Esophagus squamous epithelium (tissue), 5 donors: ENCODE measurements at regions not wholly inside any gene's neighbourhood (a gene's known extent, or its start where the extent isn't known, plus 50 kb on each side); places are given as distances from the start of the nearest gene placed in this dataset.

Experiments used
- DNase-seq: peaks from one replicate; lab custom pipeline; 2025; lab: John Stamatoyannopoulos, UW
- H3K27ac ChIP-seq, 4 donors: fragments of 200-600 bp; sonication (generic); one replicate each; pipeline ENCODE4 v1.5.1; 2016 to 2019; ENCODE audit warnings: mild to moderate bottlenecking in 1 of 4
- H3K27me3 ChIP-seq, 4 donors: fragments of 200-600 bp; sonication (generic); 1 replicate in 3 of 4; 2 replicates in 1 of 4; pipeline versions ENCODE4 v1.5.1 to v1.6.0; 2017 to 2021; ENCODE audit warnings: antibody characterized with exemption in 1 of 4
- H3K36me3 ChIP-seq, 3 donors: fragments of 200-600 bp; sonication (generic); one replicate each; pipeline ENCODE4 v1.5.1; 2016 to 2019
- H3K4me1 ChIP-seq, 3 donors: fragments of 200-600 bp; sonication (generic); one replicate each; pipeline ENCODE4 v1.5.1; 2017 to 2019
- H3K4me3 ChIP-seq, 4 donors: fragments of 200-600 bp; sonication (generic); 1 replicate in 3 of 4; 2 replicates in 1 of 4; pipeline ENCODE4 v1.5.1; 2016 to 2019; ENCODE audit warnings: mild to moderate bottlenecking in 2 of 4, moderate library complexity in 1 of 4
- H3K9me3 ChIP-seq, 3 donors: fragments of 200-600 bp; sonication (generic); one replicate each; pipeline ENCODE4 v1.5.1; 2016 to 2019
- POLR2A ChIP-seq, 4 donors: fragments of 450-650 bp; IDR thresholded peaks; one replicate each; pipeline ENCODE4 v1.6.1; 2017; ENCODE audit warnings: antibody characterized with exemption in 4 of 4, mild to moderate bottlenecking in 4 of 4, moderate library complexity in 3 of 4
- WGBS, 2 donors: methylation state at CpG; one replicate each; pipeline ENCODE4 v1.1.5; 2018; 5-methylcytosine and 5-hydroxymethylcytosine counted together
- intact Hi-C: fragments of 100-400 bp; cut with DNase I; formaldehyde crosslinking; loops from one replicate; pipeline ENCODE4 v1.15.0; 2022
- TF ChIP-seq, protein P1 (sequence below), 6 experiments: fragments of 450-650 bp in 4 of 6; fragments of 200-600 bp in 2 of 6; sonication (generic) in 2 of 6; IDR thresholded peaks; one replicate each; pipeline ENCODE4 v1.5.1; 2016 to 2019; ENCODE audit warnings: antibody characterized with exemption in 6 of 6, mild to moderate bottlenecking in 4 of 6, moderate library complexity in 4 of 6
- donor health status: DM: yes; HTN: yes; CAD: no.

DNA sequence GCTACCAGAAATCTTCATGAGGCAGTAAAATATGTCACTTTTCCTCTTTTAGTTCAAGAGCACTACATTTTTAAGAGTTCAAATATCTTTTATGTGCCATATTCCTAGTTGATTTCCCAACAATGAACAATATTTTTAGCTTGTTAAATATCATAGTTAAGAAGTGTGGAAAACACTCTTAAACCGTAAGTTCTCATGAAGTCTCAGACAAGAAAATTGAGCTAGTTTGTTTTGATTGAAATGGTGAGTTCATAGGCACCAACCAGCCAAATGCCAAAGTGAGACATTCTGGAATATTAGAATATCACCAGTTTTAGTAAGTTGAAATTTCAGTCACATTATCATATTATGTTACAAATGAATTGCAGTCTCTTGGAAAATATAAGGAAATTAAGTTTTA, 277.2 kb upstream of the HSF2 start:
- WGBS, 2 donors: 56 to 57% methylated on average over 1 of the region's 1 CpG
- Histone ChIP-seq H3K9me3 (no peaks in the 10 kb centered on the region), H3K27me3 (no peaks in the 10 kb centered on the region), H3K36me3 (no peaks in the 10 kb centered on the region), H3K4me1 (peaks cover 0 to 18% (median 0%) of the 10 kb centered on the region in 3 donors), H3K27ac (no peak overlapping the region), H3K4me3 (no peak overlapping the region)
- DNase-seq: no peak
- intact Hi-C loops: no loop called here
- TF ChIP-seq POLR2A (IDR thresholded peaks at IDR 0.05): no peak
- TF ChIP-seq, protein P1, sequence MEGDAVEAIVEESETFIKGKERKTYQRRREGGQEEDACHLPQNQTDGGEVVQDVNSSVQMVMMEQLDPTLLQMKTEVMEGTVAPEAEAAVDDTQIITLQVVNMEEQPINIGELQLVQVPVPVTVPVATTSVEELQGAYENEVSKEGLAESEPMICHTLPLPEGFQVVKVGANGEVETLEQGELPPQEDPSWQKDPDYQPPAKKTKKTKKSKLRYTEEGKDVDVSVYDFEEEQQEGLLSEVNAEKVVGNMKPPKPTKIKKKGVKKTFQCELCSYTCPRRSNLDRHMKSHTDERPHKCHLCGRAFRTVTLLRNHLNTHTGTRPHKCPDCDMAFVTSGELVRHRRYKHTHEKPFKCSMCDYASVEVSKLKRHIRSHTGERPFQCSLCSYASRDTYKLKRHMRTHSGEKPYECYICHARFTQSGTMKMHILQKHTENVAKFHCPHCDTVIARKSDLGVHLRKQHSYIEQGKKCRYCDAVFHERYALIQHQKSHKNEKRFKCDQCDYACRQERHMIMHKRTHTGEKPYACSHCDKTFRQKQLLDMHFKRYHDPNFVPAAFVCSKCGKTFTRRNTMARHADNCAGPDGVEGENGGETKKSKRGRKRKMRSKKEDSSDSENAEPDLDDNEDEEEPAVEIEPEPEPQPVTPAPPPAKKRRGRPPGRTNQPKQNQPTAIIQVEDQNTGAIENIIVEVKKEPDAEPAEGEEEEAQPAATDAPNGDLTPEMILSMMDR (IDR thresholded peaks at IDR 0.05): no peak

DNA sequence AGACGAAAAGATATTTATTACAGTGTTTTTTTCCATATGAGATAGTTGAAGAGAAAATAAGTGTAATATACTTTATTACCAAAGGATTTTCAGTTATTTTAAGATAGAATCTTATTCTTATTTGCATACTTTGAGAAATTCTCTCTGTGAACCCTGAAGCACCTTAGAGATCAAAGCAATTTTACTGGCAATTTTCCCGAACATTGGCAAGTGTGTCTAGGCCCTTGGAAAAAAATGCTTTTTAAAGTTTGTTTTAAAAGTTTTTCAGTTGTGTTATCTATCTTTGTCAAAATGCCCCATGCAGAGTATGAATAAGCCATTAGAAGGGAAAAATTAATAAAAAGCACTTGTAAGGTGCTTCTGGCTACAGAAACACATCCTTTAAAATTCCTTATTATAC, 276.8 kb upstream of the HSF2 start:
- no peaks in the 10 kb centered on the region for H3K9me3 ChIP-seq
- TF ChIP-seq POLR2A (IDR thresholded peaks at IDR 0.05): no peak
- TF ChIP-seq, protein P1 (IDR thresholded peaks at IDR 0.05): no peak
- no peak overlapping the region for H3K27ac ChIP-seq
- WGBS, 2 donors: 26 to 38% methylated on average over 2 of the region's 2 CpGs
- DNase-seq: no peak
- H3K36me3 ChIP-seq: no peaks in the 10 kb centered on the region
- no peak overlapping the region for H3K4me3 ChIP-seq
- peaks cover 0 to 13% (median 0%) of the 10 kb centered on the region in 3 donors for H3K4me1 ChIP-seq
- intact Hi-C loops: no loop called here
- H3K27me3 ChIP-seq: no peaks in the 10 kb centered on the region

DNA sequence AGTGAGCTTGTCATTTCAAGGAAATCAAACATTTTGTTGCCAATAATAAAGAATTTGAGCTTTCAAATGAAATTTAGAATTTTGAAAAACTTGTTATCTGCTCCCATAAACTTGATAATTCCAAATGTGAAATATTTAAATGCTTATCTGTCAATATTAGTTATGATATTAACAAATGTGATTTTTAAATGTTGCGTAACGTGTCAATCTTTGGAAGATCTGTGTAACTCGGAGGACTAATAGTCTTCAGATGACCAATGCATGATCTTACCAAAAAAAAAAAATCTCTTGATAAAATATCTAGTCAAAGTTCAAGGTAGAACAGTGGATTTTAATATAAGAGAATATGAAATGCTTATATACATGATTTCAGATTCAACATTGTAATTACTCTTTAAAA, 274.5 kb upstream of the HSF2 start:
- Histone ChIP-seq H3K4me1 (peaks cover 0 to 11% (median 0%) of the 10 kb centered on the region in 3 donors), H3K27ac (no peak overlapping the region), H3K27me3 (no peaks in the 10 kb centered on the region), H3K36me3 (no peaks in the 10 kb centered on the region), H3K9me3 (no peaks in the 10 kb centered on the region), H3K4me3 (no peak overlapping the region)
- TF ChIP-seq, protein P1 (IDR thresholded peaks at IDR 0.05): no peak
- TF ChIP-seq POLR2A (IDR thresholded peaks at IDR 0.05): no peak
- 86 to 87% methylated on average over 3 of the region's 3 CpGs for WGBS, 2 donors
- DNase-seq: no peak
- intact Hi-C loops: no loop called here

DNA sequence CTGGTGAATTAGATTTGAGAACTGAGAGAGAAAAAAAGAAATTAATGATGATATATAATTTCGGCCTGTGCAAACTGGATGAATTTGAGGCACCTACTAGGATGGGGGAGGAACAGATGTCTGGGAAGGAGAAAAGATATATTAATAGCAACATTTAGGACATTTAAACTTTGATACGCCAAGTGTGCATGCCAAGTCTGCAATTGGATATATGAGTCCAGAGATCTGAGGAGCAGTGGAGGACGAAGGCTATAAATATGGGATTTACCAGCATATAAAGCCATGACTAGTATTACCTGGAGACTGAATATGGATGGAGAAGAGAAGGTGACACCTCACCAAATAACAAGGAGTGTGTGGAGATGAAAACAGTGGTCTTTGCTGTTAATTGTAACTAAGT, 272.6 kb upstream of the HSF2 start:
- Histone ChIP-seq H3K27ac (no peak overlapping the region), H3K9me3 (no peaks in the 10 kb centered on the region), H3K4me1 (peaks cover 0 to 10% (median 0%) of the 10 kb centered on the region in 3 donors), H3K36me3 (no peaks in the 10 kb centered on the region), H3K27me3 (no peaks in the 10 kb centered on the region), H3K4me3 (no peak overlapping the region)
- TF ChIP-seq, protein P1 (IDR thresholded peaks at IDR 0.05): no peak
- no peak for TF ChIP-seq POLR2A (IDR thresholded peaks at IDR 0.05)
- intact Hi-C loops: no loop called here
- 90 to 91% methylated on average over 3 of the region's 3 CpGs for WGBS, 2 donors
- DNase-seq: no peak

DNA sequence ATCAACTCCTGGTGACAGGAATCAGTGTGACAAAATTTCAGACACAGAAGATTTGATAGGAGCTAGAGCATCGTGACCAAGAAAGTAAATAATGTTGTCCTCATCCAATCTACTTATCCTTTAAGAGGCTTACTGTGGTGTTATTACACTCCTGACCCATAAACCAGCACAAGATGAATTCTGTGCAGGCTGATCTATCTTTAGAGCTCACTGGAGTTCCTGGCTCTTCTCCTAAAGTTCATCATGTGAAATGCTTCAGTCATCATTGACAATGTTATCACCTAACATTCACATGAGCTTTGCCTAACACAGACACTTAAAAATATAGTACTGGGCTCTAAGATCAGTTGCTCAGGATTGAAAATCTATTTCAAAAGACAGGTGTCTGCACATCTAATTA, 271.0 kb upstream of the HSF2 start:
- Histone ChIP-seq H3K27ac (no peak overlapping the region), H3K36me3 (no peaks in the 10 kb centered on the region), H3K9me3 (no peaks in the 10 kb centered on the region), H3K4me3 (no peak overlapping the region), H3K27me3 (no peaks in the 10 kb centered on the region), H3K4me1 (no peaks in the 10 kb centered on the region)
- 77 to 92% methylated on average over 1 of the region's 1 CpG for WGBS, 2 donors
- TF ChIP-seq, protein P1 (IDR thresholded peaks at IDR 0.05): no peak
- no peak for TF ChIP-seq POLR2A (IDR thresholded peaks at IDR 0.05)
- DNase-seq: no peak
- intact Hi-C loops: no loop called here
